Glomerular visceral epithelial cell (primary cell): ENCODE measurements at regions not wholly inside any gene's neighbourhood (a gene's known extent, or its start where the extent isn't known, plus 50 kb on each side); places are given as distances from the start of the nearest gene placed in this dataset.
"Not testable (repeated sequence)": the region's sequence is repeated elsewhere in the genome, so short reads cannot be mapped to it uniquely, and the experiment has no call there.

Source experiments
- DNase-seq: peaks from one replicate; pipeline ENCODE4 v3.0.0-alpha.2; 2016; ENCODE audit errors: extremely low spot score

- DNase-seq: no peak
These were observed 83.9 kb upstream of the TMEM178A start for GRCh38 chr2:39581866-39582265.

GRCh38 chr2:39583213-39583612 is 82.5 kb upstream of the TMEM178A start:
- DNase-seq: no peak

- DNase-seq: no peak
These were observed 81.9 kb upstream of the TMEM178A start for GRCh38 chr2:39583781-39584180.

- no peak for DNase-seq
These were observed 81.3 kb upstream of the TMEM178A start for GRCh38 chr2:39584283-39584965.

- not testable (repeated sequence) for DNase-seq
These were observed 80.2 kb upstream of the TMEM178A start for GRCh38 chr2:39585531-39585930.

GRCh38 chr2:39587168-39587567 is 78.5 kb upstream of the TMEM178A start:
- no peak for DNase-seq

GRCh38 chr2:39587641-39588040 is 78.1 kb upstream of the TMEM178A start:
- DNase-seq: no peak

GRCh38 chr2:39593439-39594393 is 72.0 kb upstream of the TMEM178A start:
- DNase-seq: peak; percentile 72

GRCh38 chr2:39595116-39595515 is 70.6 kb upstream of the TMEM178A start:
- no peak for DNase-seq

- DNase-seq: no peak
These were observed 68.4 kb upstream of the TMEM178A start for GRCh38 chr2:39597314-39597713.

- DNase-seq: no peak
These were observed 63.1 kb upstream of the TMEM178A start for GRCh38 chr2:39602616-39603015.

- DNase-seq: no peak
These were observed 62.3 kb upstream of the TMEM178A start for GRCh38 chr2:39603436-39603835.

- DNase-seq: no peak
These were observed 60.9 kb upstream of the TMEM178A start for GRCh38 chr2:39604866-39605265.

GRCh38 chr2:39606585-39606984 is 59.1 kb upstream of the TMEM178A start:
- peak; percentile 83 for DNase-seq

- no peak for DNase-seq
These were observed 58.0 kb upstream of the TMEM178A start for GRCh38 chr2:39607538-39608262.

- no peak for DNase-seq
These were observed 57.5 kb upstream of the TMEM178A start for GRCh38 chr2:39608263-39608575.

- DNase-seq: no peak
These were observed 56.9 kb upstream of the TMEM178A start for GRCh38 chr2:39608686-39609441.

GRCh38 chr2:39609917-39610316 is 55.8 kb upstream of the TMEM178A start:
- no peak for DNase-seq

GRCh38 chr2:39615675-39616074 is 50.0 kb upstream of the TMEM178A start:
- DNase-seq: no peak
